Right lobe of liver (tissue), 6 donors: ENCODE measurements at regions not wholly inside any gene's neighbourhood (a gene's known extent, or its start where the extent isn't known, plus 50 kb on each side); places are given as distances from the start of the nearest gene placed in this dataset.

Experiments used
- ATAC-seq, 4 donors: fragments of 200-7000 bp; cut with Tn5 transposase; one replicate each; pipeline ENCODE4 v1.9.1; 2020; ENCODE audit warnings: mild to moderate bottlenecking in 4 of 4, moderate library complexity in 4 of 4
- DNase-seq, 3 donors: peaks; one replicate each; pipeline ENCODE4 v3.0.0-alpha.2; 2020
- H3K27ac ChIP-seq, 3 donors: fragments of 200-600 bp; one replicate each; pipeline ENCODE4 v1.8.0; 2022
- H3K27me3 ChIP-seq, 2 donors: fragments of 200-600 bp; one replicate each; pipeline ENCODE4 v1.8.0; 2022
- H3K36me3 ChIP-seq, 4 donors: fragments of 200-600 bp; sonication (generic) in 1 of 4; one replicate each; pipeline versions ENCODE4 v1.5.1 to v1.8.0; 2017 to 2022; ENCODE audit warnings: control low read depth in 1 of 4
- H3K4me1 ChIP-seq, 4 donors: fragments of 200-600 bp; sonication (generic) in 1 of 4; one replicate each; pipeline versions ENCODE4 v1.5.1 to v1.8.0; 2017 to 2022; ENCODE audit warnings: control low read depth in 1 of 4
- H3K4me3 ChIP-seq, 3 donors: fragments of 200-600 bp; one replicate each; pipeline ENCODE4 v1.8.0; 2022
- H3K9me3 ChIP-seq, 4 donors: fragments of 200-600 bp; sonication (generic) in 1 of 4; one replicate each; pipeline versions ENCODE4 v1.5.1 to v1.8.0; 2017 to 2022; ENCODE audit warnings: control low read depth in 1 of 4
- CTCF ChIP-seq, 4 donors: fragments of 200-600 bp in 3 of 4; fragments of 450-650 bp in 1 of 4; IDR thresholded peaks; one replicate each; pipeline versions ENCODE4 v1.5.1 to v1.8.0; 2016 to 2022; ENCODE audit warnings: antibody characterized with exemption in 4 of 4, mild to moderate bottlenecking in 2 of 4
- POLR2A ChIP-seq: fragments of 450-650 bp; IDR thresholded peaks from one replicate; pipeline ENCODE4 v1.6.1; 2017; ENCODE audit warnings: antibody characterized with exemption, mild to moderate bottlenecking
- WGBS: methylation state at CpG from one replicate; pipeline ENCODE4 v1.1.6; 2018; ENCODE audit warnings: low coverage, low lambda C conversion rate; ENCODE audit not compliant: insufficient coverage; ENCODE audit errors: missing lambda C conversion rate; 5-methylcytosine and 5-hydroxymethylcytosine counted together
- intact Hi-C, 2 donors: fragments of 100-400 bp; cut with DNase I; formaldehyde crosslinking; loops; one replicate each; pipeline versions ENCODE4 v1.11.2 to v1.14.1; 2022
- donor health status: DM: no; HTN: yes; CAD: no.
- donor health status: DM: no; HTN: no; CAD: no.
- donor health status: DM: no; HTN: no; CAD: no.
- donor health status: DM: no; HTN: yes; CAD: no.
- donor health status: DM: no; HTN: yes; CAD: no.

DNA sequence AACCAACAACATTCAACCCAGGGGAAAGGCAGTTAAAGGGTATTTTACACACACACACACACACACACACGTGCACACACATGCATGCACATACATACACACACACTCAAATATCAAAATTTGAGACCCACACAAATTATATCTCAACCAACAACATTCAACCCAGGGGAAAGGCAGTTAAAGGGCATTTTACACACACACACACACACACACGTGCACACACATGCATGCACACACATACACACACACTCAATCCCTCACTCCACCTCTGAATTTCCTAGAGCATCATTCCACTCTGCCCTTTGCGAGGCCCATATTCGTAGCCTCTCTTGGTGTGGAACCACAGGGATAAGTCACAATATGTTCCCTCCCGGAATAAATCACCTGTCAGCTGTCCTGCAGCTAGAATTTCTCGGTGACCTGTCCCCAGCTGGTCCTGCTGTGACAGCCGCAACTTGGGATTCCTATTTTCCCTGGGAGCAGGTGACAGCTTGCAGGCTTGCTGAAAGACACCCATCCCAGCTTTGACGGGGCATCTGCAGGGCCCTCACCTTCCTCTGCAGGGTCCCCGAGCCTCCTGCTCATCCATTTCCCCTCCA, 122.7 kb downstream of the PSMG1 start:
- Histone ChIP-seq H3K27ac (no peak overlapping the region), H3K36me3 (no peaks in the 10 kb centered on the region), H3K27me3 (no peaks in the 10 kb centered on the region), H3K9me3 (no peaks in the 10 kb centered on the region), H3K4me1 (no peaks in the 10 kb centered on the region), H3K4me3 (no peak overlapping the region)
- TF ChIP-seq CTCF (IDR thresholded peaks at IDR 0.05), result no peak
- TF ChIP-seq POLR2A, result no peak
- ATAC-seq (no peak), DNase-seq (no peak)
- intact Hi-C loops, result no loop called here
- 80% methylated on average over 7 of the region's 9 CpGs for WGBS

- no peaks in the 10 kb centered on the region for H3K27me3 ChIP-seq
- DNase-seq (no peak), ATAC-seq (no peak)
- H3K36me3 ChIP-seq, result no peaks in the 10 kb centered on the region
- H3K4me3 ChIP-seq, result no peak overlapping the region
- no peak overlapping the region for H3K27ac ChIP-seq
- WGBS, result no CpG with 5 or more reads among the region's 2 CpGs
- no peaks in the 10 kb centered on the region for H3K9me3 ChIP-seq
- TF ChIP-seq CTCF (IDR thresholded peaks at IDR 0.05), result no peak
- no peak for TF ChIP-seq POLR2A
- intact Hi-C loops, result no loop called here
- H3K4me1 ChIP-seq, result no peaks in the 10 kb centered on the region
Measured at GRCh38 chr21:39057121-39057520, 126.1 kb downstream of the PSMG1 start.

DNA sequence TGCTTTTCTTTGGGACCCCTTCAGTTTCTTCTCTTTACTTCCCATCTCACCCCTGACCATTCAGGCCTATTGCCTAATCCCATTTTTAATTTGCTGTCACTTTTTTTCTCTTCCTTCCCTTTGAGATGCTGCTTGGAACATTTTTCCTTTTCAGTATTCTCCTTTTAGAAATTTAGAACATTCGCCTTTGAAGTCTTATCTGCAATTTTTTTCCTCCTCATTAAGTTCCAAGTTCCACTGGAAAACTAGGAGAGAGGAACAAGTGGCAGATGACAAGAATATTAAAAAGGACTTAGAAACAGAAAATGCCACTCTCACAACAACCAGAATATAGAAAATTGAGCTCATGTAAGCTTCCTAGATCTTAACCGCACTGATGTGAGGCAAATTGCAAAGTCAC, 126.6 kb downstream of the PSMG1 start:
- Histone ChIP-seq H3K36me3 (no peaks in the 10 kb centered on the region), H3K27ac (no peak overlapping the region), H3K4me3 (no peak overlapping the region), H3K9me3 (no peaks in the 10 kb centered on the region), H3K27me3 (no peaks in the 10 kb centered on the region), H3K4me1 (no peaks in the 10 kb centered on the region)
- intact Hi-C loops, result no loop called here
- TF ChIP-seq CTCF (IDR thresholded peaks at IDR 0.05), result no peak
- TF ChIP-seq POLR2A, result no peak
- WGBS, result 53% methylated on average over 2 of the region's 2 CpGs
- ATAC-seq (no peak), DNase-seq (no peak)

DNA sequence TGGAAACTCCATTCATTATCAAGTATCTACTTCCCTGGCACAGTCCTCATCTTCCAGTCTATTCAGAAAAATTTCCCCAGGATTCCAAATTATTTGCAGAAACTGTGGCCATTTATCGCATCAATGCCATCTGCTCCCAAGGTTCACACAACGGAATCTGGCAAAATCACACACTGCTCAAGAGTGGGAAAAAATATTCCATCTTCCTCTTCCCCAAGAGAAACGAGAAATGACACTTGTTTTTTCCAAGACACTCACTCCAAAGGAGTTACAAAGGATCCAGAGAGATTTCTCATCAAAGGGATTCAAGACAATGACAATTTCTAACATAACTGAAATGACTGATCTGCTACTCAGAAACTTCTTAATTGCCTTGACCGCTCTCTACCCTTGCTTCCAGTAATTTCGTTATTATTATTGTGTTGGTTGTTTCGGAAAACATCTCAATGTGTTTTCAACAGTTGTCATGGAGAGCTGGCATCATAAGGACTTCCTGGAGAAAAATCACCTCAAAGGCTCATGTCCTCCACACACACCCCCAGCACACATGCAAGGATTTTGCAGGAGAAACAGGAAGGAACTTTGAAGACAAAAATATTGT, 128.0 kb downstream of the PSMG1 start:
- ATAC-seq (peak in 2 of 4 donors; percentile 40 to 60), DNase-seq (no peak)
- no peak overlapping the region for H3K4me3 ChIP-seq
- no peaks in the 10 kb centered on the region for H3K4me1 ChIP-seq
- no peaks in the 10 kb centered on the region for H3K36me3 ChIP-seq
- H3K9me3 ChIP-seq, result no peaks in the 10 kb centered on the region
- TF ChIP-seq POLR2A (no peak), CTCF (IDR thresholded peaks at IDR 0.05) (no peak)
- H3K27me3 ChIP-seq, result no peaks in the 10 kb centered on the region
- intact Hi-C loops, result no loop called here
- 67% methylated on average over 6 of the region's 6 CpGs for WGBS
- H3K27ac ChIP-seq, result no peak overlapping the region
